Activated naive CD4-positive, alpha-beta T cell treated with anti-CD3 and anti-CD28 coated beads, Interleukin-2, amount 50 U/mL, for 72 hours (primary cell): ENCODE measurements at regions not wholly inside any gene's neighbourhood (a gene's known extent, or its start where the extent isn't known, plus 50 kb on each side); places are given as distances from the start of the nearest gene placed in this dataset.
"Not testable (repeated sequence)": the region's sequence is repeated elsewhere in the genome, so short reads cannot be mapped to it uniquely, and the experiment has no call there.

ENCODE experiments used
- ATAC-seq, 2 donors: fragments of 150-1000 bp; cut with Tn5 transposase; 2 replicates each; pipeline ENCODE4 v1.10.0; 2021; ENCODE audit warnings: mild to moderate bottlenecking in 2 of 2, moderate library complexity in 2 of 2
- DNase-seq, 2 donors: peaks; one replicate each; pipeline ENCODE4 v3.0.0; 2021 to 2022; ENCODE audit warnings: low spot score in 2 of 2
- H3K27ac Mint-ChIP-seq, 2 donors: one replicate each; pipeline ENCODE4 v1.8.0; 2022; ENCODE audit warnings: mild to moderate bottlenecking in 2 of 2, mixed read lengths in 2 of 2
- H3K36me3 Mint-ChIP-seq, 2 donors: one replicate each; pipeline ENCODE4 v1.8.0; 2022; ENCODE audit warnings: mixed read lengths in 2 of 2
- H3K9me3 Mint-ChIP-seq, 2 donors: one replicate each; pipeline ENCODE4 v1.8.0; 2022; ENCODE audit warnings: mixed read lengths in 2 of 2

GRCh38 chr3:81388191-81388590 is 373.3 kb downstream of the GBE1 start:
- H3K27ac Mint-ChIP-seq: no peak overlapping the region
- no peak for DNase-seq
- H3K36me3 Mint-ChIP-seq: no peaks in the 10 kb centered on the region
- peaks cover 7 to 17% of the 10 kb centered on the region in 2 donors for H3K9me3 Mint-ChIP-seq
- no peak for ATAC-seq

- DNase-seq (no peak), ATAC-seq (no peak)
- Mint-ChIP-seq H3K27ac (no peak overlapping the region), H3K9me3 (peaks cover 18 to 23% of the 10 kb centered on the region in 2 donors), H3K36me3 (no peaks in the 10 kb centered on the region)
These were observed 379.0 kb downstream of the GBE1 start for GRCh38 chr3:81382470-81382869.

GRCh38 chr3:81380234-81380633 is 381.2 kb downstream of the GBE1 start:
- ATAC-seq: no peak
- Mint-ChIP-seq H3K36me3 (no peaks in the 10 kb centered on the region), H3K27ac (no peak overlapping the region), H3K9me3 (peaks cover 18 to 23% of the 10 kb centered on the region in 2 donors)
- DNase-seq: no peak

- Mint-ChIP-seq H3K9me3 (peaks cover 23 to 30% of the 10 kb centered on the region in 2 donors), H3K27ac (no peak overlapping the region), H3K36me3 (no peaks in the 10 kb centered on the region)
- no peak for DNase-seq
- ATAC-seq: no peak
These were observed 382.7 kb downstream of the GBE1 start for GRCh38 chr3:81378552-81379293.

DNA sequence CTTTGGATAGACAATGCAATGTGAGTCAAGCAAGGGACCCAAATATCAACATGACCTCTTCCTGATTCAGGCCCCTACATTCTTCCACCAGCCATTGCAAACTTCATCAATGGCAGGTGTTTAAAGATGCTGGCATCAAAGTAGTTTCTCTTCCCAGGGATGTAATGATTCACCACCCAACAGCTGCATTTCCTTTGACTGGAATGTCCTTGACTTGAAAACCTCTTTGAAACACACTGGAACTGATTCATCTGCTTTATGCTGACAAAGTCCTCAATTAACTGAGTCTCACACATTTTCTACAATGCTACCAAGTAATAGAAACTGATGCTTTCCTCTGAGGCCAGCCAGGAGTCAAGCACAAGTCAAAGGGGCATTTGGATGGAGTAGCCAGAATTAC is 385.5 kb downstream of the GBE1 start:
- ATAC-seq: no peak

DNA sequence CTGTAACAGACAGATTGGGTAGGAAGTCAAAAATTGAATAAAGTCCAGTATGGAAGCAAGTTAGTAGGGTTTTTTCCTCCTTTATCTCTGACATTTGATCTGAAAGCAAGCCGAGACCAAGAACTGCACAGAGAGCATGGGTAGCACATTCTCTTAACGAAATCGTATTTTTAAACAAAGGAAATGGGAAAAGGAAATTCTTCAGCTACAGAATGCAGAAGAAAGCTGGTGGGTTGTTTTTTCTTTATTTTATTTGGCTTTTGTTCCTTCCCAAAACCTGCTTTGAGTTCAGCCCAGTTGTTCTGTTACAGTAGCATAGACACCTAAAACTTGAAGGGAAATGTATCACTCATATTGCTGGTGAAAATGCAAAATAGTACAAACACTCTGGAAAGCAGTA is 397.0 kb downstream of the GBE1 start:
- Mint-ChIP-seq H3K36me3 (no peaks in the 10 kb centered on the region), H3K27ac (no peak overlapping the region), H3K9me3 (peaks cover 3 to 9% of the 10 kb centered on the region in 2 donors)
- no peak for DNase-seq
- no peak for ATAC-seq

More for the DNA sequence above, 385.5 kb downstream of the GBE1 start:
- H3K27ac Mint-ChIP-seq: no peak overlapping the region
- H3K9me3 Mint-ChIP-seq: peaks cover 23 to 24% of the 10 kb centered on the region in 2 donors
- DNase-seq: no peak
- no peaks in the 10 kb centered on the region for H3K36me3 Mint-ChIP-seq

GRCh38 chr3:81363816-81364215 is 397.6 kb downstream of the GBE1 start:
- ATAC-seq (no peak), DNase-seq (no peak)
- no peaks in the 10 kb centered on the region for H3K36me3 Mint-ChIP-seq
- H3K27ac Mint-ChIP-seq: no peak overlapping the region
- H3K9me3 Mint-ChIP-seq: peaks cover 3 to 9% of the 10 kb centered on the region in 2 donors

DNA sequence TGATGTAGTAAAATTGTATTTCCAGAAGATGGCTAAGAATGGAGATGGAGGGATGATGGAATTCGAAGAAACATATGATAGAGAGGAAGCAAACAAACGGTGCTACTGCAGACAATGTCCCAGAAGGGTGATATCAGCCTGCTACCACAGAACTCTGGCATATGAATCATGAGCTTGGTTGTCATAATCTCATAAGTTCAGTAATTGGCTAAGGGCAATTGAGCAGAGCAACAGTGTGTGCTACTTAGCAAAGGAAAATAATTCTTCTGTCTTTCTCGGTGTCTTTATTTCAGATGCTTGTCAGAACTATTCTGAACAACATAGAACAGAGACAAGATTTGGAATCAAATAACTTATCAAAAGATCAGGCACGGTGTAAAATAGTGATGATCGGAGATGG is 407.3 kb downstream of the GBE1 start:
- Mint-ChIP-seq H3K36me3 (no peaks in the 10 kb centered on the region), H3K27ac (no peak overlapping the region), H3K9me3 (no peaks in the 10 kb centered on the region)
- DNase-seq (no peak), ATAC-seq (no peak)

DNA sequence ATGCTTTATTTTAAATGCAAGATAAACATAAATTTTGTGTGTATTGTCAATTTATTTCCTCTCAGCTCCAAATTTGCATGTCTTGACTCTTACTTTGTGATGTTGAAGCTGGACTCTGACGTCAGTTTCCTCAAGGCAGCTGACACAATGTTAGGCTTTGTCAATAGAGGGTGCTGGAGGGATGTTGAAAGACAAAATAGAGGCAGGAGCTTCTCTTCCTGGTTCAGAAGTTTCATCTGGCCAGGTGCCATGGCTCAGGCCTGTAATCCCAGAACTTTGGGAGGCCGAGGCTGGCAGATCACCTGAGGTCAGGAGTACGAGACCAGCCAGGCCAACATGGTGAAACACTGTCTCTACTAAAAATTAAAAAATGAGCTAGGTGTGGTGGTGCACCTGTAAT is 408.6 kb downstream of the GBE1 start:
- H3K27ac Mint-ChIP-seq: no peak overlapping the region
- no peaks in the 10 kb centered on the region for H3K9me3 Mint-ChIP-seq
- DNase-seq (no peak), ATAC-seq (no peak)
- H3K36me3 Mint-ChIP-seq: no peaks in the 10 kb centered on the region

GRCh38 chr3:81349816-81350340 is 411.6 kb downstream of the GBE1 start:
- DNase-seq (no peak), ATAC-seq (no peak)
- Mint-ChIP-seq H3K36me3 (no peaks in the 10 kb centered on the region), H3K9me3 (peaks cover 0 to 4% of the 10 kb centered on the region in 2 donors), H3K27ac (no peak overlapping the region)

DNA sequence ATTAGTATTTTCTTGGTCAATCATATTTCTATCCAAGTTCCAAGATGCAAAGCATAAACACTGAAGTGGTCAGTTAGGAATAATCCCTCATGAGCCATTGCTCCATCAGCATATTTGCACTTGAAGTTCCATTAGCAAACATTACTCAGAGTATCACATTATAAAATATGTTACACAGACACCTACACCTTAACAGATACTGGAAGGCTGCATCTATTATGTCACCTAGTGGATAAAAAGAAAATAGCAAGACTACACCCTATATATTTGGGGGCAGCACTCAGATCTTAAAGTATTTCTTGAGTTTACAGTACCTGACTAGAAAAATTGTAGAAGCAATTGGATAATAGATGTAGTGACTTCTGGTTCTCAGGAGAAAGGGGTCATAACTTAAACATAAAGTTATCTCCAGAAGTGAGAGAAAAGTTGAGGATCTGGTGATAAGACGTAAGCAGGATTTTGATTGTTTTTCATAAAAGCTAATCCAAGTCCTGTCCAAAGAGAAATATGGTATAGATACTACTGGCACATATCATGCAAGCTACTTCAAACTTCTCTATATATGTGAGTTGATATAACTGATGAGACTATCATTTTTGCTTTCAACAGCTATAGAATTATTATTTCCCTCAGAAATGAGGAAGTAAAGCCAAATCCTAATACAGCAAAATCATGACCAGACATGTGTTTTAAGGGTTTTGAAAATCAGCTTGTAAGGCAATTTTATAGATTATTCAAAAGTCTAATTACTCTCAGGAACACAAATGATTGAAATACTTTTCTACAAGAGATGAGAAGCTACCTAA is 422.2 kb downstream of the GBE1 start:
- no peak for DNase-seq
- ATAC-seq: no peak
- peaks cover 0 to 5% of the 10 kb centered on the region in 2 donors for H3K9me3 Mint-ChIP-seq
- H3K27ac Mint-ChIP-seq: no peak overlapping the region
- H3K36me3 Mint-ChIP-seq: no peaks in the 10 kb centered on the region

DNA sequence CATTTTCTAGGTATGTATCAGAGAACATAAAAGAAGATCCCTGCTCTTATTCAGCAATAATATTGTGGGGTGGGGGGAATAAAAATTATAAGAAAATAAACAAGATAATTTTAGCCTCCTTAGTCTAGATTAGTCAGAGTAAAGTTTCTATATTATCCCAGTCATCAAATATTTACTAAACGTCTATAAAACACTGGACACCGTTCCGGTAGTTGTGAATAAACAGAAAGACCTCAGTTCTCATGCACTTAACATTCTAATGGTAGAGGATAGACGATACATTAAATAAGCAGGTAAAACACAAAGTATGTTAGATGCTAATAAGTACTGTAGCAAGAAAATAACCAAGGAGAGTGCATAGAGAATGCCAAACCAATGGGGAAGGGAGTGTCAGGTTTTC is 425.0 kb downstream of the GBE1 start:
- ATAC-seq (no peak), DNase-seq (no peak)
- no peaks in the 10 kb centered on the region for H3K36me3 Mint-ChIP-seq
- H3K27ac Mint-ChIP-seq: no peak overlapping the region
- H3K9me3 Mint-ChIP-seq: peaks cover 0 to 5% of the 10 kb centered on the region in 2 donors

DNA sequence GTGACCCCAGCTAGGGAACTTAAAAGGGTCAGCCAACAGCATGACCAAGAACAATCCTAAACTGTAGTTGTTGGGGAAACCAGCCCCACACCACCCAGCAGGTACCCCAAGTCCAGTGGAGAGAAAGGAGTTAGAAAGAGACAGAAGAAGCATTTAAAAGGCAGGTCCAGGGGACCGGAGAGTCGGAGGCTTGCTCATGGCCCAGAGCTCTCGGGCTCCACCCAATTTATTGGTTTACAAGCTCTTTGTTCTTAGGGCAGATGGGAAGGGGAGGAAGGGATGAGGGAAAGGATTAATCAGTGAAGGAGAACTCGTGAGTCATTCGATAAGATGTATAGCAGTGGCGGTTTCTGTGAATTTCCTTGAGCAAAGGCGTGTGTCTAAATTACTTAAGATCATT is 431.6 kb downstream of the GBE1 start:
- not testable (repeated sequence) for H3K36me3 Mint-ChIP-seq, ATAC-seq, DNase-seq, H3K27ac Mint-ChIP-seq
- H3K9me3 Mint-ChIP-seq: peaks cover 10 to 11% of the 10 kb centered on the region in 2 donors

DNA sequence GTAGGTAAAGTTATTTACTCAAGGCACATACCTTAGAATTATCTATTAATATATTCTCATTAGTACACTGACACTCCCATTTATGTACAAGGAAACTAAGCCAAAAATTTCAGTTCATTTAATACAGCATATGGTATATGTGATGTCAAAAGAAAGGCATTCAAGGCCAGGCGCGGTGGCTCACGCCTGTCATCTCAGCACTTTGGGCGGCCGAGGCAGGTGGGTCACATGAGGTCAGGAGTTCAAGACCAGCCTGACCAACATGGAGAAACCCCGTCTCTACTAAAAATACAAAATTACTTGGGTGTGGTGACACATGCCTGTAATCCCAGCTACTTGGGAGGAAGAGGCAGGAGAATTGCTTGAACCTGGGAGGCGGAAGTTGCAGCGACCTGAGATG is 435.2 kb downstream of the GBE1 start:
- ATAC-seq (no peak), DNase-seq (no peak)
- no peak overlapping the region for H3K27ac Mint-ChIP-seq
- H3K36me3 Mint-ChIP-seq: no peaks in the 10 kb centered on the region
- peaks cover 14% of the 10 kb centered on the region in 2 donors for H3K9me3 Mint-ChIP-seq

DNA sequence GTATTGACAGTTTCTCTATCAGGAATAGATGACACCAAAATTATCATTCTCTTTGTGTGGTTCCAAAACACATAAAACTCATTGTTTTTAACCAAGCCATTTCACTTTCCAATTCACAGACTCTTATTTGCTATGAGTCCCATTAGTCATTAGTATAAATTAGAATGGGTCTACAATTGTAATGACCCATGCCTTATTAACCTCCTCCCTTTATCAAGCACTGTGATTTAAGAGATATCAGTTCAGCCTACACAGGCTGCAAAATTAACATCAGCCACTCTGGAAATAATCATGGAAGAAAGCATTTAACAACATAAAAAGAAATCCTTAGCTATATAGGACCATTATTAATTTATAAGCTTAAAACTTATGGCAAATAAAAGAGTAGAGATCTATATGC is 440.6 kb downstream of the GBE1 start:
- DNase-seq (no peak), ATAC-seq (no peak)
- Mint-ChIP-seq H3K27ac (no peak overlapping the region), H3K36me3 (no peaks in the 10 kb centered on the region), H3K9me3 (peaks cover 4 to 21% of the 10 kb centered on the region in 2 donors)

DNA sequence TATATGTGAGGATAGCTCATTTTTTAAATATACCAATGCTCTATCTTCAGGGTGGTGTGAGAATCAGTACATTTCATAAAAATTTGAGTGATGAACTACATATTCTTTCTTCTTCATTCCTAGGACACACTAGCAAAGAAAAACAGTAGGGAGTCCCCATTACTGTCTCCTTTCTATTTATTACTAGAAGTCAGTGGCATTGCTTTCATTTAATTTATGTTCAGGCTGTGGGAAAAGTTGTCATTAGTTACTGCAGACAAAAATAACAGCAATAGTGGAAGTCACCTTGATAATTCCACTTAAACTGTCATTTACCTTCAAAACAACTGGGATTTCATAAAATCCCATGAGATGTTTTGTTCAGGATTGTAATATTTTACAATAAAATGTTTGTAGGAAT is 446.4 kb downstream of the GBE1 start:
- Mint-ChIP-seq H3K9me3 (peaks cover 0 to 18% of the 10 kb centered on the region in 2 donors), H3K36me3 (no peaks in the 10 kb centered on the region), H3K27ac (no peak overlapping the region)
- no peak for DNase-seq
- no peak for ATAC-seq

DNA sequence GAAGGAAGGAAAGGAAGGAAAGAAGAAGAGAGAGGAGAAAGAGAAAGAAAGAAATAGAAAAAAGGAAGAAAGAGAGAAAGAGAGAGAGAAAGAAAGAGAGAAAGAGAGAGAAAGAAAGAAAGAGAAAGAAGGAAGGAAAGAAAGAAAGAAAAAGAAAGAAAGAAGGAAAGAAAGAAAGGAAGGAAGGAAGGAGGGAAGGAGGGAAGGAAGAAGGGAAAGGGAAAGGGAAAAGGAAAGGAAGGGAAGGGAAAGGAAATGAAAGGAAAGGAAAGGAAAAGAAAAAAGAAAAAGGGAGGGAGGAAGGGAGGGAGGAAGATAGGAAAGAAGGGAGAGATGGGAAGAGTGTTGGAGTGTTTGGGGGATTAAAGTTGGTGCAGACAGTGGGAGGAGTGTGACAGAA is 450.1 kb downstream of the GBE1 start:
- ATAC-seq (no peak), DNase-seq (no peak)
- Mint-ChIP-seq H3K9me3 (peaks cover 0 to 4% of the 10 kb centered on the region in 2 donors), H3K27ac (no peak overlapping the region), H3K36me3 (no peaks in the 10 kb centered on the region)
